Fibroblast of the aortic adventitia (primary cell): ENCODE measurements at regions not wholly inside any gene's neighbourhood (a gene's known extent, or its start where the extent isn't known, plus 50 kb on each side); places are given as distances from the start of the nearest gene placed in this dataset.
A peak's percentile ranks its signal among the peaks of the same experiment; 100 is the strongest.

Source experiments
- DNase-seq: peaks from one replicate; pipeline ENCODE4 v3.0.0-alpha.2; 2010; ENCODE audit warnings: low read depth
- H3K4me3 ChIP-seq: 2 replicates; pipeline ENCODE4 v1.5.1; 2011; ENCODE audit warnings: low read depth, mild to moderate bottlenecking, control low read depth, low read length, moderate library complexity
- TF ChIP-seq, protein P1 (sequence below): IDR thresholded peaks from 2 replicates; pipeline ENCODE4 v1.5.1; 2011; ENCODE audit warnings: mild to moderate bottlenecking, low read length, control low read depth, inconsistent platforms; ENCODE audit not compliant: insufficient read depth

- TF ChIP-seq, protein P1, sequence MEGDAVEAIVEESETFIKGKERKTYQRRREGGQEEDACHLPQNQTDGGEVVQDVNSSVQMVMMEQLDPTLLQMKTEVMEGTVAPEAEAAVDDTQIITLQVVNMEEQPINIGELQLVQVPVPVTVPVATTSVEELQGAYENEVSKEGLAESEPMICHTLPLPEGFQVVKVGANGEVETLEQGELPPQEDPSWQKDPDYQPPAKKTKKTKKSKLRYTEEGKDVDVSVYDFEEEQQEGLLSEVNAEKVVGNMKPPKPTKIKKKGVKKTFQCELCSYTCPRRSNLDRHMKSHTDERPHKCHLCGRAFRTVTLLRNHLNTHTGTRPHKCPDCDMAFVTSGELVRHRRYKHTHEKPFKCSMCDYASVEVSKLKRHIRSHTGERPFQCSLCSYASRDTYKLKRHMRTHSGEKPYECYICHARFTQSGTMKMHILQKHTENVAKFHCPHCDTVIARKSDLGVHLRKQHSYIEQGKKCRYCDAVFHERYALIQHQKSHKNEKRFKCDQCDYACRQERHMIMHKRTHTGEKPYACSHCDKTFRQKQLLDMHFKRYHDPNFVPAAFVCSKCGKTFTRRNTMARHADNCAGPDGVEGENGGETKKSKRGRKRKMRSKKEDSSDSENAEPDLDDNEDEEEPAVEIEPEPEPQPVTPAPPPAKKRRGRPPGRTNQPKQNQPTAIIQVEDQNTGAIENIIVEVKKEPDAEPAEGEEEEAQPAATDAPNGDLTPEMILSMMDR = no peak
- H3K4me3 ChIP-seq = no peak overlapping the region
- DNase-seq = no peak
Observed at GRCh38 chr15:31586841-31587240, 260.2 kb downstream of the KLF13 start.

DNA sequence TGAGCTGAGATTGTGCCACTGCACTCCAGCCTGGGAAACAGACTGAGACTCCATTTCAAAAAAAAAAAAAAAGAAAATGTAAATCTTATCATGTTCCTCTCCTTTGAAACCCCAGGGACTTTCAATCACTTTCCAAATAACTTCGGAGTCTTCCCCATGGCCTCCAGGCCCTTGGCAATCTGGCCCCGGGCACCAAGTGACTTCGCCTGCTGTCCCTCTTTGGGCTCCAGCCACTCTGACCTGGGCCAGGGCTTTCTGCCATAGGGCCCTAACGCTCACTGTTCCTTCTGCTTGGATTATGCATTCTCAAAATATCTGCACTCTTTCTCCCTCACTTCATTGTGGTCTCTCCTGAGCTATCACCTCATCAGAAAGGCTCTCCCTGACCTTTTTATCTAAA, 260.9 kb downstream of the KLF13 start:
- TF ChIP-seq, protein P1 = no peak
- H3K4me3 ChIP-seq = no peak overlapping the region
- DNase-seq = no peak

- TF ChIP-seq, protein P1 = no peak
- DNase-seq = no peak
- H3K4me3 ChIP-seq = no peak overlapping the region
Observed at GRCh38 chr15:31590609-31591008, 264.0 kb downstream of the KLF13 start.

DNA sequence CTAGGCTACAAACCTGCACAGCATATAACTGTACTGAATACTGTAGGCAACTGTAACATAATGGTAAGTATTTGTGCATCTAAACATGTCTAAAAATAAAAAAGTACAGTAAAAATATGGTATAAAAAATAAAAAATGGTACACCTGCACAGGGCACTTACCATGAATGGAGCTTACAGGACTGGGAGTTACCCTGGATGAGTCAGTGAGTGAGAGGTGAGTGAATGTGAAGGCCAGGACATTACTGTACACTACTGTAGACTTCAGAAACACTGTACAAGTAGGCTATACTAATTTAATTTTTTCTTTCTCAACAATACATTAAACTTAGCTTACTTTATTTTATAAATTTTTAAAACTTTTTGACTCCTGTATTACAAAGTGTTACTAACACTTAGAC, 265.3 kb downstream of the KLF13 start:
- TF ChIP-seq, protein P1 = no peak
- DNase-seq = no peak
- H3K4me3 ChIP-seq = no peak overlapping the region

- TF ChIP-seq, protein P1 = no peak
- no peak overlapping the region for H3K4me3 ChIP-seq
- DNase-seq = no peak
Observed at GRCh38 chr15:31597466-31597865, 270.8 kb downstream of the KLF13 start.

- no peak overlapping the region for H3K4me3 ChIP-seq
- DNase-seq = no peak
- TF ChIP-seq, protein P1 = no peak
Observed at GRCh38 chr15:31598620-31599019, 272.0 kb downstream of the KLF13 start.

DNA sequence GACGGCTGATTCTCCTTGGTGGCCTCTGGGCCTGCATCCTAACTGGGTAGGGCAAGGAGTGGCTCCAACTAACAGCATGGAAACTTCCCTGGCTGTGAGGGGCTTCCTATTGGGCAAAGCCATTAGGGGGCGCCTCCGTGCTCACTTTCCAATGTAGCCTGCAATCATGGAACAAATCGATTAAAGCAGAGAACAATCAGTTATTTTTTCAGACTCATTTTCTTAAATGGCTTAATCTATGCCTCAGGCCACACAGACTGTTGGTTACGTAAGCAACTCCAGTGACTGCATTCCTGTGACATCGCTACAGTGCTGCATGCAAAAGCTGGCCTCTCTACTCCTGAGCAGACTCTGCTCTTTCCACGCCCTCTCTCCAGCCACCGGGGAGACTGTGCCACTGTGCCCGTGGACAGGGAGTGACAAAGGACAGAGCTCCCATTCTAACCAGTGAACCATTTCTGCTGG, 278.9 kb downstream of the KLF13 start:
- TF ChIP-seq, protein P1 = no peak
- peak; percentile 40 for DNase-seq
- no peak overlapping the region for H3K4me3 ChIP-seq
